Stomach (tissue), 8 donors: ENCODE measurements at regions not wholly inside any gene's neighbourhood (a gene's known extent, or its start where the extent isn't known, plus 50 kb on each side); places are given as distances from the start of the nearest gene placed in this dataset.

Experiments
- DNase-seq, 2 donors: peaks; one replicate each; pipeline versions ENCODE4 v3.0.0 to v3.0.0-alpha.2; 2013 to 2019
- H3K27ac ChIP-seq, 5 donors: fragments of 200-600 bp in 4 of 5; sonication (generic) in 4 of 5; one replicate each; pipeline ENCODE4 v1.5.1; 2013 to 2019; ENCODE audit warnings: mild to moderate bottlenecking in 1 of 5, moderate library complexity in 1 of 5
- H3K27me3 ChIP-seq, 3 donors: fragments of 200-600 bp; sonication (generic); one replicate each; pipeline ENCODE4 v1.5.1; 2017 to 2019; ENCODE audit warnings: mixed run types in 1 of 3
- H3K36me3 ChIP-seq, 4 donors: fragments of 200-600 bp; sonication (generic); 1 replicate in 3 of 4; 2 replicates in 1 of 4; pipeline ENCODE4 v1.5.1; 2016 to 2019
- H3K4me1 ChIP-seq, 4 donors: fragments of 200-600 bp; sonication (generic); one replicate each; pipeline ENCODE4 v1.5.1; 2016 to 2019
- H3K4me3 ChIP-seq, 4 donors: fragments of 200-600 bp; sonication (generic) in 3 of 4; one replicate each; pipeline ENCODE4 v1.5.1; 2016 to 2019; ENCODE audit warnings: mild to moderate bottlenecking in 1 of 4
- H3K9me3 ChIP-seq, 4 donors: fragments of 200-600 bp; sonication (generic); one replicate each; pipeline ENCODE4 v1.5.1; 2016 to 2019
- CTCF ChIP-seq, 7 experiments: fragments of 450-650 bp in 4 of 7; fragments of 200-600 bp in 3 of 7; sonication (generic) in 3 of 7; IDR thresholded peaks; one replicate each; pipeline ENCODE4 v1.5.1; 2016 to 2019; ENCODE audit warnings: antibody characterized with exemption in 7 of 7, control low read depth in 2 of 7, mild to moderate bottlenecking in 1 of 7
- EP300 ChIP-seq: sonication (generic); formaldehyde crosslinking; IDR thresholded peaks from one replicate; pipeline ENCODE4 v1.6.1; 2017; ENCODE audit warnings: antibody characterized with exemption
- POLR2A ChIP-seq, 4 donors: fragments of 450-650 bp; IDR thresholded peaks; one replicate each; pipeline ENCODE4 v1.6.1; 2016; ENCODE audit warnings: antibody characterized with exemption in 4 of 4, control low read depth in 2 of 4, mild to moderate bottlenecking in 1 of 4, moderate library complexity in 1 of 4
- POLR2AphosphoS5 ChIP-seq, 3 donors: sonication (generic); formaldehyde crosslinking; IDR thresholded peaks; one replicate each; pipeline ENCODE4 v1.6.1; 2016; ENCODE audit warnings: antibody characterized with exemption in 3 of 3
- WGBS, 5 donors: extraction: QIAGEN DNeasy Blood & Tissue Kit in 3 of 5; methylation state at CpG; one replicate each; pipeline versions ENCODE4 v1.1.5 to v1.1.7; 2013 to 2018; 5-methylcytosine and 5-hydroxymethylcytosine counted together
- intact Hi-C: fragments of 100-400 bp; cut with DNase I; formaldehyde crosslinking; loops from one replicate; pipeline ENCODE4 v1.15.1; 2023; ENCODE audit warnings: low total_unique reads
- donor health status: healthy with polysubstance abuse.
- donor health status: Bipolar disorder and iron deficiency.
- donor health status: healthy.

GRCh38 chr17:13952009-13952750, 117.1 kb upstream of the COX10 start:
- intact Hi-C loops: no loop called here
- H3K4me1 ChIP-seq: no peaks in the 10 kb centered on the region
- no peaks in the 10 kb centered on the region for H3K27me3 ChIP-seq
- H3K9me3 ChIP-seq: no peaks in the 10 kb centered on the region
- DNase-seq: no peak
- no peak overlapping the region for H3K27ac ChIP-seq
- no peaks in the 10 kb centered on the region for H3K36me3 ChIP-seq
- H3K4me3 ChIP-seq: no peak overlapping the region
- TF ChIP-seq POLR2AphosphoS5 (IDR thresholded peaks at IDR 0.05) (no peak), CTCF (IDR thresholded peaks at IDR 0.05) (no peak), EP300 (no peak), POLR2A (IDR thresholded peaks at IDR 0.05) (no peak)
- 26 to 64% (median 37%) methylated on average over 4 of the region's 4 CpGs for WGBS, 5 donors

- H3K9me3 ChIP-seq: no peaks in the 10 kb centered on the region
- TF ChIP-seq POLR2A (IDR thresholded peaks at IDR 0.05) (no peak), EP300 (no peak), POLR2AphosphoS5 (IDR thresholded peaks at IDR 0.05) (no peak), CTCF (IDR thresholded peaks at IDR 0.05) (no peak)
Measured at GRCh38 chr17:13953841-13954240, 115.5 kb upstream of the COX10 start.

GRCh38 chr17:13957636-13958035, 111.7 kb upstream of the COX10 start:
- no peaks in the 10 kb centered on the region for H3K9me3 ChIP-seq
- H3K4me1 ChIP-seq: no peaks in the 10 kb centered on the region
- H3K36me3 ChIP-seq: no peaks in the 10 kb centered on the region
- peak in 1 of 2 donors; percentile 18 for DNase-seq
- TF ChIP-seq CTCF (IDR thresholded peaks at IDR 0.05): no peak
- TF ChIP-seq POLR2A (IDR thresholded peaks at IDR 0.05): no peak
- TF ChIP-seq EP300: no peak
- TF ChIP-seq POLR2AphosphoS5 (IDR thresholded peaks at IDR 0.05): no peak
- no peak overlapping the region for H3K4me3 ChIP-seq
- no peak overlapping the region for H3K27ac ChIP-seq
- H3K27me3 ChIP-seq: no peaks in the 10 kb centered on the region
- WGBS, 5 donors: 42 to 63% (median 51%) methylated on average over 3 of the region's 3 CpGs
- intact Hi-C loops: no loop called here

More at GRCh38 chr17:13953841-13954240, 115.5 kb upstream of the COX10 start:
- H3K27ac ChIP-seq: no peak overlapping the region
- no peak overlapping the region for H3K4me3 ChIP-seq
- 0% methylated on average over 1 of the region's 1 CpG for WGBS, 5 donors
- no peaks in the 10 kb centered on the region for H3K27me3 ChIP-seq
- no peak for DNase-seq
- no peaks in the 10 kb centered on the region for H3K36me3 ChIP-seq
- H3K4me1 ChIP-seq: no peaks in the 10 kb centered on the region
- intact Hi-C loops: no loop called here

- 72 to 91% (median 78%) methylated on average over 4 of the region's 4 CpGs for WGBS, 5 donors
- Histone ChIP-seq H3K9me3 (no peaks in the 10 kb centered on the region), H3K4me3 (no peak overlapping the region), H3K4me1 (no peaks in the 10 kb centered on the region), H3K27me3 (no peaks in the 10 kb centered on the region), H3K36me3 (no peaks in the 10 kb centered on the region), H3K27ac (no peak overlapping the region)
- intact Hi-C loops: no loop called here
- TF ChIP-seq CTCF (IDR thresholded peaks at IDR 0.05) (no peak), POLR2A (IDR thresholded peaks at IDR 0.05) (no peak), POLR2AphosphoS5 (IDR thresholded peaks at IDR 0.05) (no peak), EP300 (no peak)
- DNase-seq: no peak
Measured at GRCh38 chr17:13958773-13959172, 110.5 kb upstream of the COX10 start.
